GM21447 (cell line): ENCODE measurements at regions not wholly inside any gene's neighbourhood (a gene's known extent, or its start where the extent isn't known, plus 50 kb on each side); places are given as distances from the start of the nearest gene placed in this dataset.
"Not testable (repeated sequence)": the region's sequence is repeated elsewhere in the genome, so short reads cannot be mapped to it uniquely, and the experiment has no call there.

ENCODE experiments used
- ATAC-seq: cut with Tn5 transposase; IDR thresholded peaks from one replicate; pipeline ENCODE4 v1.9.1; 2021; ENCODE audit not compliant: unreplicated experiment

- no peak for ATAC-seq
Measured at GRCh38 chr1:181949500-181949899, 112.0 kb downstream of the ZNF648 start.

- ATAC-seq, result no peak
Measured at GRCh38 chr1:181948372-181948771, 113.1 kb downstream of the ZNF648 start.

- no peak for ATAC-seq
Measured at GRCh38 chr1:181947441-181947840, 114.1 kb downstream of the ZNF648 start.

- ATAC-seq, result peak; percentile 88
Measured at GRCh38 chr1:181936768-181937581, 124.5 kb downstream of the ZNF648 start.

GRCh38 chr1:181936269-181936668, 125.2 kb downstream of the ZNF648 start:
- ATAC-seq, result peak; percentile 27

- no peak for ATAC-seq
Measured at GRCh38 chr1:181931873-181932272, 129.6 kb downstream of the ZNF648 start.

- ATAC-seq, result no peak
Measured at GRCh38 chr1:181930187-181930586, 131.3 kb downstream of the ZNF648 start.

GRCh38 chr1:181926697-181927096, 134.8 kb downstream of the ZNF648 start:
- no peak for ATAC-seq

- not testable (repeated sequence) for ATAC-seq
Measured at GRCh38 chr1:181924034-181924433, 137.5 kb downstream of the ZNF648 start.

- ATAC-seq, result no peak
Measured at GRCh38 chr1:181919542-181919941, 142.0 kb downstream of the ZNF648 start.

- ATAC-seq, result no peak
Measured at GRCh38 chr1:181918880-181919525, 142.5 kb downstream of the ZNF648 start.

- ATAC-seq, result no peak
Measured at GRCh38 chr1:181911715-181912114, 149.8 kb downstream of the ZNF648 start.

- no peak for ATAC-seq
Measured at GRCh38 chr1:181910905-181911304, 150.6 kb downstream of the ZNF648 start.

- no peak for ATAC-seq
Measured at GRCh38 chr1:181909010-181909409, 152.5 kb downstream of the ZNF648 start.

- no peak for ATAC-seq
Measured at GRCh38 chr1:181906631-181907030, 154.9 kb downstream of the ZNF648 start.

GRCh38 chr1:181905944-181906597, 155.4 kb downstream of the ZNF648 start:
- ATAC-seq, result no peak

- ATAC-seq, result no peak
Measured at GRCh38 chr1:181898773-181899172, 162.7 kb downstream of the ZNF648 start.

- no peak for ATAC-seq
Measured at GRCh38 chr1:181896824-181897223, 164.7 kb downstream of the ZNF648 start.

- ATAC-seq, result no peak
Measured at GRCh38 chr1:181894439-181894859, 167.1 kb downstream of the ZNF648 start.

GRCh38 chr1:181893937-181894336, 167.6 kb downstream of the ZNF648 start:
- no peak for ATAC-seq

GRCh38 chr1:181893150-181893549, 168.4 kb downstream of the ZNF648 start:
- not testable (repeated sequence) for ATAC-seq

- ATAC-seq, result no peak
Measured at GRCh38 chr1:181872562-181872961, 188.9 kb downstream of the ZNF648 start.
